Ishikawa (cell line): ENCODE measurements at regions not wholly inside any gene's neighbourhood (a gene's known extent, or its start where the extent isn't known, plus 50 kb on each side); places are given as distances from the start of the nearest gene placed in this dataset.

Experiments
- CEBPB ChIP-seq: IDR thresholded peaks from 2 replicates; pipeline ENCODE4 v1.6.1; 2012
- CREB1 ChIP-seq: IDR thresholded peaks from 2 replicates; pipeline ENCODE4 v1.6.1; 2012; ENCODE audit warnings: low read depth
- EGR1 ChIP-seq: IDR thresholded peaks from 2 replicates; pipeline ENCODE4 v1.6.1; 2012
- EP300 ChIP-seq: IDR thresholded peaks from 2 replicates; pipeline ENCODE4 v1.6.1; 2012; ENCODE audit warnings: borderline replicate concordance
- FOXM1 ChIP-seq: IDR thresholded peaks from 2 replicates; pipeline ENCODE4 v1.6.1; 2012; ENCODE audit warnings: low read depth, borderline replicate concordance
- MAX ChIP-seq: IDR thresholded peaks from 2 replicates; pipeline ENCODE4 v1.6.1; 2012
- NFIC ChIP-seq: IDR thresholded peaks from 2 replicates; pipeline ENCODE4 v1.6.1; 2012
- RAD21 ChIP-seq: IDR thresholded peaks from 2 replicates; pipeline ENCODE4 v1.6.1; 2012; ENCODE audit warnings: low read depth
- TAF1 ChIP-seq: IDR thresholded peaks from 2 replicates; pipeline ENCODE4 v1.6.1; 2012; ENCODE audit warnings: low read depth, mild to moderate bottlenecking
- TCF12 ChIP-seq: IDR thresholded peaks from 2 replicates; pipeline ENCODE4 v1.6.1; 2012; ENCODE audit warnings: low read depth
- TEAD4 ChIP-seq: IDR thresholded peaks from 2 replicates; pipeline ENCODE4 v1.6.1; 2012
- YY1 ChIP-seq: IDR thresholded peaks from 2 replicates; pipeline ENCODE4 v1.6.1; 2012; ENCODE audit warnings: low read depth
- ZBTB7A ChIP-seq: IDR thresholded peaks from 2 replicates; pipeline ENCODE4 v1.6.1; 2012; ENCODE audit warnings: low read depth
- TF ChIP-seq, protein P1 (sequence below): IDR thresholded peaks from 2 replicates; pipeline ENCODE4 v1.6.1; 2012
- TF ChIP-seq, protein P2 (sequence below): IDR thresholded peaks from 2 replicates; pipeline ENCODE4 v1.6.1; 2012; ENCODE audit warnings: low read depth, mild to moderate bottlenecking

DNA sequence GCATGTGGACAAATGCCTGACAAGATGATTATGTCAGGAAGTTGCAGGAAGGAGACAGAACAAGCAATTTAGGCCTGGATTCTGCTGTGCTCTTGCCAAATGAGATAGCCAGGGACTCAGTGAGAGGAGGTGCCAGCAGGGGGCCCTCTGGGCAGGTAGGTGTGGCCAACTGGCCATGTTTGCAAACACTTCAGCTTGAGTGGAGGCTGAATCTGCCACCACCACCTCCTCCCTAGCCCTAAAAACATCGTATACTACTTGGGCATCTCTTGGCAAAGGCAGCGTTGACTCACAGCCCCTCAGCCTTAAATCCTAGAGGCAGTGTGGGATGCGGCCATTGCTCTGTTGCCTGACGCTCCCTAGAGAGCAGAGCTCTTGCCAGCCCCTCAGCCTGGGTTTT is 95.1 kb upstream of the PLET1 start:
- no peak for TF ChIP-seq TEAD4
- TF ChIP-seq, protein P1, sequence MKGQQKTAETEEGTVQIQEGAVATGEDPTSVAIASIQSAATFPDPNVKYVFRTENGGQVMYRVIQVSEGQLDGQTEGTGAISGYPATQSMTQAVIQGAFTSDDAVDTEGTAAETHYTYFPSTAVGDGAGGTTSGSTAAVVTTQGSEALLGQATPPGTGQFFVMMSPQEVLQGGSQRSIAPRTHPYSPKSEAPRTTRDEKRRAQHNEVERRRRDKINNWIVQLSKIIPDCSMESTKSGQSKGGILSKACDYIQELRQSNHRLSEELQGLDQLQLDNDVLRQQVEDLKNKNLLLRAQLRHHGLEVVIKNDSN = no peak
- no peak for TF ChIP-seq ZBTB7A
- no peak for TF ChIP-seq TAF1
- TF ChIP-seq NFIC = no peak
- TF ChIP-seq FOXM1 = no peak
- TF ChIP-seq YY1 = no peak
- no peak for TF ChIP-seq MAX
- TF ChIP-seq RAD21 = no peak
- TF ChIP-seq, protein P2, sequence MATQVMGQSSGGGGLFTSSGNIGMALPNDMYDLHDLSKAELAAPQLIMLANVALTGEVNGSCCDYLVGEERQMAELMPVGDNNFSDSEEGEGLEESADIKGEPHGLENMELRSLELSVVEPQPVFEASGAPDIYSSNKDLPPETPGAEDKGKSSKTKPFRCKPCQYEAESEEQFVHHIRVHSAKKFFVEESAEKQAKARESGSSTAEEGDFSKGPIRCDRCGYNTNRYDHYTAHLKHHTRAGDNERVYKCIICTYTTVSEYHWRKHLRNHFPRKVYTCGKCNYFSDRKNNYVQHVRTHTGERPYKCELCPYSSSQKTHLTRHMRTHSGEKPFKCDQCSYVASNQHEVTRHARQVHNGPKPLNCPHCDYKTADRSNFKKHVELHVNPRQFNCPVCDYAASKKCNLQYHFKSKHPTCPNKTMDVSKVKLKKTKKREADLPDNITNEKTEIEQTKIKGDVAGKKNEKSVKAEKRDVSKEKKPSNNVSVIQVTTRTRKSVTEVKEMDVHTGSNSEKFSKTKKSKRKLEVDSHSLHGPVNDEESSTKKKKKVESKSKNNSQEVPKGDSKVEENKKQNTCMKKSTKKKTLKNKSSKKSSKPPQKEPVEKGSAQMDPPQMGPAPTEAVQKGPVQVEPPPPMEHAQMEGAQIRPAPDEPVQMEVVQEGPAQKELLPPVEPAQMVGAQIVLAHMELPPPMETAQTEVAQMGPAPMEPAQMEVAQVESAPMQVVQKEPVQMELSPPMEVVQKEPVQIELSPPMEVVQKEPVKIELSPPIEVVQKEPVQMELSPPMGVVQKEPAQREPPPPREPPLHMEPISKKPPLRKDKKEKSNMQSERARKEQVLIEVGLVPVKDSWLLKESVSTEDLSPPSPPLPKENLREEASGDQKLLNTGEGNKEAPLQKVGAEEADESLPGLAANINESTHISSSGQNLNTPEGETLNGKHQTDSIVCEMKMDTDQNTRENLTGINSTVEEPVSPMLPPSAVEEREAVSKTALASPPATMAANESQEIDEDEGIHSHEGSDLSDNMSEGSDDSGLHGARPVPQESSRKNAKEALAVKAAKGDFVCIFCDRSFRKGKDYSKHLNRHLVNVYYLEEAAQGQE = no peak
- TF ChIP-seq TCF12 = no peak
- TF ChIP-seq CREB1 = no peak
- TF ChIP-seq EGR1 = no peak
- TF ChIP-seq EP300 = no peak

DNA sequence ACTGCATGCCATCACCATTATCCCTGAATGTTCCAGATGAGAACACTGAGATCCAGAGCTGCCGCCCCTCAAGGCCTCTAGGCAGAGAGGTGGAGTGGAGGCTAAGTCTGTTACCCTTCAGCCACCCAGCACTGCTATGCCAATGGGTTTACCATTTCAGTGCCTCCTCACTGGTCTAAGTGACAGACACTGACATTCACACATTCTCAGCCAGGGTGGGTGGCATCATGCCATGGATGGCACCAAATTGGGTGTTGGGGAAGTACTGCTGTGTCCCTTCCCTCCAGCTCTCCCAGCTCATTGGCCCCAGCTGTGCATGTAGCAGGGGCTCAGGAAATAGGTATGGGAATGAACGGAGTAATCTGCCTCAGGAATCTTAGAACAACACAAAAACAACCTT is 96.8 kb upstream of the PLET1 start:
- TF ChIP-seq RAD21 (no peak), CREB1 (no peak), TCF12 (no peak), NFIC (no peak), YY1 (no peak), EGR1 (no peak), ZBTB7A (no peak), MAX (no peak), TEAD4 (no peak), FOXM1 (no peak), CEBPB (no peak), TAF1 (no peak), EP300 (no peak)
- TF ChIP-seq, protein P1 = no peak
- TF ChIP-seq, protein P2 = no peak

- TF ChIP-seq CEBPB (no peak), ZBTB7A (no peak), MAX (no peak), TCF12 (no peak), YY1 (no peak), NFIC (no peak), EP300 (no peak), RAD21 (no peak), FOXM1 (no peak), TEAD4 (no peak), TAF1 (no peak), CREB1 (no peak), EGR1 (no peak)
- TF ChIP-seq, protein P1 = no peak
Measured at GRCh38 chr11:112361396-112361795, 100.7 kb upstream of the PLET1 start.

DNA sequence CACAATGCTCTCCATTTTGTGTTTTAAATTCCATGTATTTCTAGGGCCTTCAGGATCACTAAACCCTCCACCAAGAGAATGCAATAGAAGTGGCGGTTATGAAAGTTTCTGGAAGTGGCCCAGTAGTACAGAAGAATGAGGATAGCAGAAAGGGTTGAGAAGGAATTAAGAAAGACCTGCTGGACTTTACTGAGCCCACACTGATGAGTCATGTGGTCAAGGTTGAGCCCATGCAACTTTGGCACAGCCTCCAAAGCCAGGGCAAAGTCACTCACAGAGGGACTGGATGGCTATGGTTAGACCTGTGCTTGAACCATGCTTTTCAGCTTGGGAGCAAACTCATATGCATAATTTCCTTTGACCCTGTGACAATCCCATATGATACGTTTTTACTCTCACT is 102.9 kb upstream of the PLET1 start:
- no peak for TF ChIP-seq TEAD4
- no peak for TF ChIP-seq CREB1
- TF ChIP-seq TCF12 = no peak
- no peak for TF ChIP-seq TAF1
- TF ChIP-seq, protein P1 = no peak
- TF ChIP-seq FOXM1 = no peak
- no peak for TF ChIP-seq ZBTB7A
- no peak for TF ChIP-seq CEBPB
- no peak for TF ChIP-seq EGR1
- TF ChIP-seq EP300 = no peak
- TF ChIP-seq NFIC = no peak
- TF ChIP-seq RAD21 = no peak
- TF ChIP-seq, protein P2 = no peak
- no peak for TF ChIP-seq YY1
- no peak for TF ChIP-seq MAX
